NCI-H460 (cell line): ENCODE measurements at regions not wholly inside any gene's neighbourhood (a gene's known extent, or its start where the extent isn't known, plus 50 kb on each side); places are given as distances from the start of the nearest gene placed in this dataset.

Experiments used
- DNase-seq: peaks from one replicate; pipeline ENCODE4 v3.0.0-alpha.2; 2016; ENCODE audit warnings: low read depth; ENCODE audit errors: extremely low read depth

- no peak for DNase-seq
Observed at GRCh38 chr9:13725516-13725915, 446.0 kb upstream of the MPDZ start.

- no peak for DNase-seq
Observed at GRCh38 chr9:13721481-13722235, 442.2 kb upstream of the MPDZ start.

- DNase-seq: no peak
Observed at GRCh38 chr9:13719981-13720676, 440.6 kb upstream of the MPDZ start.

GRCh38 chr9:13719446-13719845 is 440.0 kb upstream of the MPDZ start:
- DNase-seq: no peak

GRCh38 chr9:13718539-13718938 is 439.0 kb upstream of the MPDZ start:
- no peak for DNase-seq

- DNase-seq: no peak
Observed at GRCh38 chr9:13718086-13718485, 438.6 kb upstream of the MPDZ start.

GRCh38 chr9:13717322-13718054 is 438.0 kb upstream of the MPDZ start:
- no peak for DNase-seq

- no peak for DNase-seq
Observed at GRCh38 chr9:13716601-13717321, 437.3 kb upstream of the MPDZ start.

- no peak for DNase-seq
Observed at GRCh38 chr9:13716090-13716489, 436.6 kb upstream of the MPDZ start.

GRCh38 chr9:13715430-13715829 is 435.9 kb upstream of the MPDZ start:
- no peak for DNase-seq

- DNase-seq: no peak
Observed at GRCh38 chr9:13707612-13708576, 428.4 kb upstream of the MPDZ start.

- no peak for DNase-seq
Observed at GRCh38 chr9:13705918-13706317, 426.4 kb upstream of the MPDZ start.

GRCh38 chr9:13705373-13705772 is 425.9 kb upstream of the MPDZ start:
- no peak for DNase-seq

- DNase-seq: no peak
Observed at GRCh38 chr9:13690595-13690994, 411.1 kb upstream of the MPDZ start.

- DNase-seq: no peak
Observed at GRCh38 chr9:13689925-13690324, 410.4 kb upstream of the MPDZ start.

GRCh38 chr9:13688990-13689600 is 409.6 kb upstream of the MPDZ start:
- no peak for DNase-seq

- DNase-seq: no peak
Observed at GRCh38 chr9:13688223-13688989, 408.9 kb upstream of the MPDZ start.

GRCh38 chr9:13684656-13685055 is 405.2 kb upstream of the MPDZ start:
- DNase-seq: no peak

GRCh38 chr9:13677801-13678200 is 398.3 kb upstream of the MPDZ start:
- DNase-seq: no peak
